ENCODE measurements at regions not wholly inside any gene's neighbourhood (a gene's known extent, or its start where the extent isn't known, plus 50 kb on each side); places are given as distances from the start of the nearest gene placed in this dataset.

- Mint-ChIP-seq H3K27ac (no peak overlapping the region), H3K36me3 (ENCODE audit: insufficient read depth) (no peaks in the 10 kb centered on the region), H3K9me3 (peaks cover 0 to 4% of the 10 kb centered on the region in 2 donors), H3K4me3 (no peak overlapping the region), H3K4me1 (ENCODE audit: low read depth in 2 of 2) (no peaks in the 10 kb centered on the region), H3K27me3 (no peaks in the 10 kb centered on the region)
- DNase-seq (no peak), ATAC-seq (replicated peaks) (no peak)
These were observed 791.4 kb upstream of the FANCL start for GRCh38 chr2:59032499-59032898.

GRCh38 chr2:59029058-59029457 is 787.9 kb upstream of the FANCL start:
- no peaks in the 10 kb centered on the region for H3K4me1 Mint-ChIP-seq (ENCODE audit: low read depth in 2 of 2)
- H3K9me3 Mint-ChIP-seq: peaks cover 2 to 6% of the 10 kb centered on the region in 2 donors
- no peak overlapping the region for H3K4me3 Mint-ChIP-seq
- DNase-seq (no peak), ATAC-seq (replicated peaks) (no peak)
- no peaks in the 10 kb centered on the region for H3K36me3 Mint-ChIP-seq (ENCODE audit: insufficient read depth)
- H3K27me3 Mint-ChIP-seq: no peaks in the 10 kb centered on the region
- H3K27ac Mint-ChIP-seq: no peak overlapping the region

- no peak overlapping the region for H3K27ac Mint-ChIP-seq
- ATAC-seq (replicated peaks): no peak
- DNase-seq: no peak
- H3K4me3 Mint-ChIP-seq: no peak overlapping the region
- no peaks in the 10 kb centered on the region for H3K27me3 Mint-ChIP-seq
- H3K9me3 Mint-ChIP-seq: peaks cover 2 to 6% of the 10 kb centered on the region in 2 donors
- H3K4me1 Mint-ChIP-seq (ENCODE audit: low read depth in 2 of 2): no peaks in the 10 kb centered on the region
- H3K36me3 Mint-ChIP-seq (ENCODE audit: insufficient read depth): peaks cover 2% of the 10 kb centered on the region
These were observed 786.2 kb upstream of the FANCL start for GRCh38 chr2:59027320-59027719.

GRCh38 chr2:59025157-59025757 is 784.1 kb upstream of the FANCL start:
- Mint-ChIP-seq H3K27ac (no peak overlapping the region), H3K4me3 (no peak overlapping the region), H3K9me3 (peaks cover 7 to 13% of the 10 kb centered on the region in 2 donors), H3K36me3 (ENCODE audit: insufficient read depth) (peaks cover 2% of the 10 kb centered on the region), H3K27me3 (no peaks in the 10 kb centered on the region), H3K4me1 (ENCODE audit: low read depth in 2 of 2) (no peaks in the 10 kb centered on the region)
- ATAC-seq (replicated peaks): no peak
- DNase-seq: no peak

GRCh38 chr2:59021786-59022185 is 780.7 kb upstream of the FANCL start:
- H3K9me3 Mint-ChIP-seq: peaks cover 7 to 8% of the 10 kb centered on the region in 2 donors

GRCh38 chr2:59019566-59020159 is 778.5 kb upstream of the FANCL start:
- Mint-ChIP-seq H3K9me3 (peaks cover 8 to 10% of the 10 kb centered on the region in 2 donors), H3K27ac (no peak overlapping the region), H3K36me3 (ENCODE audit: insufficient read depth) (peaks cover 2% of the 10 kb centered on the region), H3K4me1 (ENCODE audit: low read depth in 2 of 2) (no peaks in the 10 kb centered on the region), H3K27me3 (no peaks in the 10 kb centered on the region), H3K4me3 (no peak overlapping the region)
- DNase-seq (no peak), ATAC-seq (replicated peaks) (no peak)

More at GRCh38 chr2:59021786-59022185, 780.7 kb upstream of the FANCL start:
- DNase-seq: no peak
- H3K4me1 Mint-ChIP-seq (ENCODE audit: low read depth in 2 of 2): no peaks in the 10 kb centered on the region
- ATAC-seq (replicated peaks): no peak
- H3K4me3 Mint-ChIP-seq: no peak overlapping the region
- H3K27ac Mint-ChIP-seq: no peak overlapping the region
- H3K36me3 Mint-ChIP-seq (ENCODE audit: insufficient read depth): peaks cover 2% of the 10 kb centered on the region
- H3K27me3 Mint-ChIP-seq: no peaks in the 10 kb centered on the region

GRCh38 chr2:59018737-59019136 is 777.6 kb upstream of the FANCL start:
- Mint-ChIP-seq H3K36me3 (ENCODE audit: insufficient read depth) (peaks cover 2% of the 10 kb centered on the region), H3K4me3 (no peak overlapping the region), H3K27me3 (no peaks in the 10 kb centered on the region), H3K9me3 (peaks cover 8 to 10% of the 10 kb centered on the region in 2 donors), H3K27ac (no peak overlapping the region), H3K4me1 (ENCODE audit: low read depth in 2 of 2) (no peaks in the 10 kb centered on the region)
- no peak for DNase-seq
- ATAC-seq (replicated peaks): no peak

GRCh38 chr2:59015027-59015426 is 773.9 kb upstream of the FANCL start:
- no peaks in the 10 kb centered on the region for H3K27me3 Mint-ChIP-seq
- H3K27ac Mint-ChIP-seq: no peak overlapping the region
- DNase-seq (no peak), ATAC-seq (replicated peaks) (no peak)
- H3K9me3 Mint-ChIP-seq: peaks cover 0 to 11% of the 10 kb centered on the region in 2 donors
- H3K36me3 Mint-ChIP-seq (ENCODE audit: insufficient read depth): no peaks in the 10 kb centered on the region
- no peaks in the 10 kb centered on the region for H3K4me1 Mint-ChIP-seq (ENCODE audit: low read depth in 2 of 2)
- H3K4me3 Mint-ChIP-seq: no peak overlapping the region

GRCh38 chr2:59012971-59013370 is 771.8 kb upstream of the FANCL start:
- Mint-ChIP-seq H3K27ac (no peak overlapping the region), H3K4me3 (no peak overlapping the region), H3K36me3 (ENCODE audit: insufficient read depth) (peaks cover 3% of the 10 kb centered on the region), H3K27me3 (no peaks in the 10 kb centered on the region), H3K9me3 (peaks cover 0 to 9% of the 10 kb centered on the region in 2 donors), H3K4me1 (ENCODE audit: low read depth in 2 of 2) (no peaks in the 10 kb centered on the region)
- ATAC-seq (replicated peaks): no peak
- no peak for DNase-seq

GRCh38 chr2:59012234-59012633 is 771.1 kb upstream of the FANCL start:
- Mint-ChIP-seq H3K36me3 (ENCODE audit: insufficient read depth) (peaks cover 3% of the 10 kb centered on the region), H3K4me1 (ENCODE audit: low read depth in 2 of 2) (no peaks in the 10 kb centered on the region), H3K4me3 (no peak overlapping the region), H3K27ac (no peak overlapping the region), H3K9me3 (peaks cover 0 to 10% of the 10 kb centered on the region in 2 donors), H3K27me3 (no peaks in the 10 kb centered on the region)
- ATAC-seq (replicated peaks) (no peak), DNase-seq (no peak)

GRCh38 chr2:59008950-59009349 is 767.8 kb upstream of the FANCL start:
- Mint-ChIP-seq H3K4me1 (ENCODE audit: low read depth in 2 of 2) (no peaks in the 10 kb centered on the region), H3K36me3 (ENCODE audit: insufficient read depth) (peaks cover 3% of the 10 kb centered on the region)
- no peak for ATAC-seq (replicated peaks)

GRCh38 chr2:59005836-59006615 is 764.9 kb upstream of the FANCL start:
- Mint-ChIP-seq H3K36me3 (ENCODE audit: insufficient read depth) (peaks cover 3% of the 10 kb centered on the region), H3K4me3 (no peak overlapping the region), H3K27me3 (no peaks in the 10 kb centered on the region), H3K4me1 (ENCODE audit: low read depth in 2 of 2) (no peaks in the 10 kb centered on the region), H3K9me3 (peaks cover 0 to 12% of the 10 kb centered on the region in 2 donors), H3K27ac (no peak overlapping the region)
- ATAC-seq (replicated peaks): no peak
- no peak for DNase-seq

More at GRCh38 chr2:59008950-59009349, 767.8 kb upstream of the FANCL start:
- H3K4me3 Mint-ChIP-seq: no peak overlapping the region
- H3K9me3 Mint-ChIP-seq: peaks cover 0 to 12% of the 10 kb centered on the region in 2 donors
- no peaks in the 10 kb centered on the region for H3K27me3 Mint-ChIP-seq
- no peak for DNase-seq
- H3K27ac Mint-ChIP-seq: no peak overlapping the region

- Mint-ChIP-seq H3K4me3 (no peak overlapping the region), H3K27me3 (no peaks in the 10 kb centered on the region), H3K4me1 (ENCODE audit: low read depth in 2 of 2) (no peaks in the 10 kb centered on the region), H3K36me3 (ENCODE audit: insufficient read depth) (peaks cover 3% of the 10 kb centered on the region), H3K9me3 (peaks cover 0 to 12% of the 10 kb centered on the region in 2 donors), H3K27ac (no peak overlapping the region)
- no peak for ATAC-seq (replicated peaks)
- no peak for DNase-seq
These were observed 763.5 kb upstream of the FANCL start for GRCh38 chr2:59004621-59005020.

- Mint-ChIP-seq H3K36me3 (ENCODE audit: insufficient read depth) (no peaks in the 10 kb centered on the region), H3K27ac (no peak overlapping the region), H3K9me3 (peaks cover 0 to 11% of the 10 kb centered on the region in 2 donors), H3K4me1 (ENCODE audit: low read depth in 2 of 2) (no peaks in the 10 kb centered on the region), H3K27me3 (no peaks in the 10 kb centered on the region), H3K4me3 (no peak overlapping the region)
- DNase-seq: no peak
- ATAC-seq (replicated peaks): no peak
These were observed 759.7 kb upstream of the FANCL start for GRCh38 chr2:59000796-59001195.
